Activated T-cell treated with anti-CD3 and anti-CD28 coated beads, Interleukin-2, amount 50 U/mL, for 1 hour (primary cell): ENCODE measurements at regions not wholly inside any gene's neighbourhood (a gene's known extent, or its start where the extent isn't known, plus 50 kb on each side); places are given as distances from the start of the nearest gene placed in this dataset.
"Not testable (repeated sequence)": the region's sequence is repeated elsewhere in the genome, so short reads cannot be mapped to it uniquely, and the experiment has no call there.

Source experiments
- DNase-seq: peaks from one replicate; pipeline ENCODE4 v3.0.0-alpha.2; 2020

DNA sequence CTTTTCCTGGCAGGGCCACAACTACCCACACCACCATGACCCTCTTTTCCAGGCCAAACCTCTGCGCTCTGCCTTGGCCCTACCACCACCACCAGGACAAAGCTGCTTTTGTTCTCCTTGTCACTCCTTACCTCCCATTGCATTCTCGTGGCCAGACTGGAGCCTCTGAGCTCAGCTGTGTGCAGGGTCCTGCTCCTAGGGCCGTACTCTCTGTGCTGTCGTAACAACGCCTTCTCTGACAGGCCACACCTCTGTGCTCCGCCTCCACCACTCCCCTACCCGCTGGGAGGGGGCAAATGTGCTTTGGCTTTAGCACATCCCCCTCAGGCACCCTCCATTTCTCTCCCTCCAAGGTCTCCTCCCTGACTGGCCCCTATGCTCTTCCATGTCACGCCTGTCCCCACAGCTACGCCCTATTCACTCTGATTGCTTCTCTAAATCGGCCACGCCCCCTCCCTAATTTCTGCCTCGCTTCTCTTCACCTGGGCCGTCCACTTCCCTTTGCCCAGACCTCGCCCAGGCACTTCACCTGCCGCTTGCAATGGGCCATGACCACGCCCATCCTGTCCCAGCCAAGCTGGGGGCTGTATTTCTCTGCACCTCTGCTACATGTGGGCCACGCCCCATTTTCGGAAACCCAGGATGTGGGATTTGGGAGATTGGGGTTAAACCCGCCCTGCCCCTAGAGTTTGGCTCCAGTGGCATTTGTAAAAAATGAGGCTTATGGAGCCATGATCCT, 472.3 kb downstream of the KLF12 start:
- DNase-seq: no peak

DNA sequence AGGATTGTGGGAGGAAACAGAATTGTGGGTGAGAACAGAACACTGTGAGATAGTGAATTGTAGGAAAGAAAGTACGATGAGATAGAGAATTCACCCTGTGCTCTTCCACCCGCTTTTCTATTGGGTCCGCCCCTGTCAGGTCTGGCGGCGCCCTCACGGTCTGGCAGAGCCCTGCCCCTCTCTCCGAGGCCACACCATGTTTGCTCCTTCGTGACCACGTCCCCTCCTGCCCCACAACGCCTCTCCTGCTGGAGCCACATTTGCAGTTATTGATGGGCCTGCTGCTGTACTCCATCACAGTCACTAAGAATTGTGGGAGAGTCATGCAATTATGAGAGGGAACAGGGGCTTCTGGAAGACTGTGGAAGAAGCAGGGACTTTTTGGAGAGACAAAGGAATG, 473.1 kb downstream of the KLF12 start:
- no peak for DNase-seq

DNA sequence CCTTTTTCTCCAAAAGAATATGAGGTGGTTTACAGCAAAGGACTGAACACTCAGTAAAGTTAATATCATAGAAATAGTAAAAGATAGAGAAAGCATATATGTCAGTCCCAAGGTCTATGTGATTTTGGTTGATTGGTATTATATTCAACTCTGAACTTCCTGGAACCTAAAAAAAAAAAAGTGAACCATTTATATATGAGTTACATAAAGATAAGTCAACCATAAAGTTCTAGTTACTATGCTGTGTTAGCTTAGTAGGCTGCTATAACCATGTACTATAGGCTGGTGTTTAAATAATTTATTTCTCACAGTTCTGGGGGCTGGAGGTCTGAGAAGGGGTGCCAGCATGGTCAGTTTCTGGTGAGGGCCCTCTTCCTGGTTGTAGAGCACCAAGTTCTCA, 475.6 kb downstream of the KLF12 start:
- DNase-seq: no peak

DNA sequence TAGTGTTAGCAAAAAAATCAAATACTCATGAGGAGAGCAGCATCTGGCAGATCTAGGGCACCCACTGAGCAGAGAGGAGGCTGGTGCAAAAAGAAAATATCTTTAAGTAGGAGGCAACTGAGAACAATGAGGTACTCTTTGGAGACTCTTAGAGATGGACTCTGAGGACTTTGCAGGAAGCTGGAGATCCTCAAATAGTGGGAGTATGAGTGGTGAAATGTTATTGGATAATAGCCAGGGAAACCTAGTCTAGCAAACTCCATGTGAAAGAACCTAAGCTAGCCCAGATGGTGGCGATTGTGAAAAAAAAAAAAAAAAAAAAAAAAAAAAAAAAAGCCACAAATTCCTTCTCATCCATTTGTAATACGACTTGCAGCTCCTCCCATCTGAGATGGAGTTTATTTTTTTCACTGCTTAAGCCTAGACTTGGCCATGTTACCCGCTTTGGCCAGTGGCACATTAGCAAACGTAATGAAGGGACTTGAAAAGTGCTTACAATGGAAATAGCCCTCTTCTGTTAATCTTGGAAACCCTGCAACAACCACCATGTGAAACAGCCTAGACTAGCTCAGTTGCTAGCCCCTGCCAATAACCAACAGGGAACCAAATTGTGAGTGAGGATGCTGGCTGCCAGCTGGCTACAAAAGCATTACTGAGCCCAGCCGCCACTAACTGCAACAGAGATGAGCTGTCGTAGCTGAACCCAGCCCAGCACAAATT, 476.2 kb downstream of the KLF12 start:
- DNase-seq: no peak

DNA sequence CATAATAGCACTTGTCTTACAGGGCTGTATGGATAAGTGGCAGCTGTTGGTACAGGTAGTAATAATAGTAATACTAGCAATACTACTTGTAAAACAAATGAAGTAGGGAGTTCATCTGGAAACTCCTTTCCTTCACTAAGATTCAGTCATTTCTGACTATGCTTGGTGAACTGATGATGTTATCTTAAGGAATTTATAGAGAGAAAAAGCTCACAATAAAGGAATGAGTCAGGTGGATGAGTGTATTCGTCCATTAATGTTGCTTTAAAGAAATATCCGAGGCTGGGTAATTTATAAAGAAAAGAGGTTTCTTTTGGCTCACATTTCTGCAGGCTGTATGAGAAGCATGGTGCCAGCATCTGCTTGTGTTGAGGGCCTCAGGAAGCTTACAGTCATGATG, 477.3 kb downstream of the KLF12 start:
- no peak for DNase-seq

DNA sequence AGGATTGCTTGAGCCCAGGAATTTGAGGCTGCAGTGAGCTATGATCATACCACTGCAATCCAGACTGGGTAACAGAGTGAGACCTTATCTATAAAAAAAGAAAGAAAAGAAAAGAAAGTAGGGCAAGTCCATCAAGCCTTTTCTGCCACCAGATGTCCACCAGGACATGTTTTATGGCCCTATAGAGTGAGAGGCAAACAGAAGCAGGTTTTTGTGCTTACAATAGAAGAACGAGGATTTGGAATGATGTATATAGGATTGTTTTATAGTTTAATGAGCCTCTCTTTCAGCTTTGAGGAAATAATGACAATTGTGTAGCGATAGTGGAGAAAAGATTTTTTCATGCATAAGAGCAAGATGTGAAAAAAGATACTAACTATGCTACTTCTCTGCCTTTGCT, 480.5 kb downstream of the KLF12 start:
- no peak for DNase-seq

DNA sequence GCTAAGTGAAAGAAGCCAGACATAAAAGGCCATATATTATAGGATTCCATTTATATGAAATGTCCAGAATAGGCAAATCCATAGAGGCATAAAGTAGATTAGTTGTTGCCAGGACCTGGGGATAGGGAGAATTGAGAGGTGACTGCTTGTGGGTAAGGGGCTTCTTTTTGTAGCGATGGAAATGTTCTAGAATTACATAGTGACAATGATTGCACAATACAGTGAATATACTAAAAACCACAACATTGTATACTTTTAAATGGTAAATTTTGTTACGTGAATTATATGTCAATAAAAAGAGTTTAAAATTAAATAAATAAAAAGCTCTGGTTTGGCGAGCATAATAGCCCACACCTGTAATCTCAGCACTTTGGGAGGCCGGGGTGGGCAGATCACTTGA, 486.8 kb downstream of the KLF12 start:
- no peak for DNase-seq

DNA sequence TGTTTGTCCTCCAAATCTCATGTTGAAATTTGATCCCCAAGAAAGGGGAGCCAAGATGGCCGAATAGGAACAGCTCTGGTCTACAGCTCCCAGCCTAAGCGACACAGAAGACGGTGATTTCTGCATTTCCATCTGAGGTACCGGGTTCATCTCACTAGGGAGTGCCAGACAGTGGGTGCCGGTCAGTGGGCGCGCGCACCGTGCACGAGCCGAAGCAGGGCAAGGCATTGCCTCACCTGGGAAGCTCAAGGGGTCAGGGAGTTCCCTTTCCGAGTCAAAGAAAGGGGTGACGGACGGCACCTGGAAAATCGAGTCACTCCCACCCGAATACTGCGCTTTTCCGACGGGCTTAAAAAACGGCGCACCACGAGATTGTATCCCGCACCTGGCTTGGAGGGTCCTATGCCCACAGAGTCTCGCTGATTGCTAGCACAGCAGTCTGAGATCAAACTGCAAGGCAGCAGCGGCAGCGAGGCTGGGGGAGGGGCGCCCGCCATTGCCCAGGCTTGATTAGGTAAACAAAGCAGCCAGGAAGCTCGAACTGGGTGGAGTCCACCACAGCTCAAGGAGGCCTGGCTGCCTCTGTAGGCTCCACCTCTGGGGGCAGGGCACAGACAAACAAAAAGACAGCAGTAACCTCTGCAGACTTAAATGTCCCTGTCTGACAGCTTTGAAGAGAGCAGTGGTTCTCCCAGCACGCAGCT, 493.6 kb downstream of the KLF12 start:
- not testable (repeated sequence) for DNase-seq

DNA sequence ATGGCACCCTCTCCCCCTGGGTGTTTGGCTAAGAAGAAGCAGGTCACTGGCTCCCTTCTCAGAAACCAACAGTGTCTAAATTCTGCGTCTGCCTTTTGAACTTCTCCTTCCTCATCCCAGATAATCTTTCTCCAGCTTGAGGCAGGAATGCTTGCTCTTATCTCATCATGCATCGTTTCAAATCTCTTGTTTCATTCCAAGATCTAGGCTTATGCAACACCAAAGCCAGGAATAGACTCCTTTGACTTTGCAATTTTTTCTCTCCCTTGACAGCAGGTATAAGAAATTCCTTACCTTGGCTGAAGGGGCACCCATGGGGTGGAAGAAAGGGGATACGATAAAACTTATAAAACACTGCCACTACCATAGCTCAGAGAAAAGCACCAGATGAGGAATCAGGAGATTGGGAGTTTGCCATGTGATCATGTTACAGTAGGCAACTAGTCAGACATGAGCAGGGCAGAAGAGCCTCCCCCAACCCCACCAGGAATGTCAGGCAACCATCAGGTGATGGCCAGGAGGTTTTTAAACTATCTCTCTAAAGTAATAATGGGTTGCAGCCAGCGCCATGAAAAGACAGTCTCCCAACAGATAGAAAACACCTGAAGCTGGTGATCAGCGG, 498.9 kb downstream of the KLF12 start:
- no peak for DNase-seq

DNA sequence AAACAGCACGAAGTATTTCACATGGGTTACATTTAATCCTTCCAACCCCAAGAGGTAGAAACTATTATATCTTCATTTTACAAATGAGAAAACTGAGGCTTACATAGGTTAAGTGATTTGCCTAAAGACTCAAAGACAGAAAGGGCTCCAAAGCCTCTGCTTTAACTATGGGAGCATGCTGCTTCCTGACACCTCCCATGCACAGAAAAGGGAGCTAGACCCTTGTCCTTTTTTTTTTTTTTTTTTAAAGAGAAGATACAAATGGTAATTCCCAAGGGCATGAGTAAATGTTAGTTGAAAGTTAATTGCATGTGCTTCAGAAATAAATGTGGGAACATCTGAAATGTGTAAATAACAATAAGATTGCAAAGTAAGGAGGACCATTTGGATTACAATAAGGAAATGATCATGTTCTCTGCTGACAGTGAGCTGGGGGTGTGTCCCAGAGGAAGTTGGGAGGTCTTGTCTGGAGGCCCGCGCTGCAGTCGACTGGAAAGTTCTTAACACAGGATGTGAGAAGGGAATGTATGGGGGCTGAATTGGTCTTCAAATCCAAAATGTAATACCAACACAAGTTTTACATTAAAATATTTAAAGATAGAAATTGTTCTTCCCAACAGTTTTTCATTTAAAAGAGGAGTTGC, 500.3 kb downstream of the KLF12 start:
- no peak for DNase-seq

DNA sequence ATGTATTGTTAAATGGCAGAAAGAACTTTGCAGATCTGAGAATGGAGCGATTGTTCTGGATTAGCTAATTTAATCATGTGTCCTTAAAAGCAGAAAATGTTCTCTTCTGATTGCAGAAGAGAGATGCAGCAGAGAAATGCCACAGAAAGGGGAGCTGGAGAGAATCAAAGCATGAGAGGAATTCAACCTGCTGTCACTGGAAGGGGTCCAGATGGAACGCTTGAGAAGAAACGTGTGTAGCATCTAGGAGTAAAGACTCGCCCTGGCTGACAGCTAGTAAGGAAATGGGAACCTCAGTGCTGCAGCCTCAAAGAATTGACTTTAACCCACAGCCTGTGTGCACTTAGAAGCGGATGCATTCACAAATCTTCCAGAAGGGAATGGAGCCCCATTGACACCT, 502.8 kb downstream of the KLF12 start:
- DNase-seq: no peak

DNA sequence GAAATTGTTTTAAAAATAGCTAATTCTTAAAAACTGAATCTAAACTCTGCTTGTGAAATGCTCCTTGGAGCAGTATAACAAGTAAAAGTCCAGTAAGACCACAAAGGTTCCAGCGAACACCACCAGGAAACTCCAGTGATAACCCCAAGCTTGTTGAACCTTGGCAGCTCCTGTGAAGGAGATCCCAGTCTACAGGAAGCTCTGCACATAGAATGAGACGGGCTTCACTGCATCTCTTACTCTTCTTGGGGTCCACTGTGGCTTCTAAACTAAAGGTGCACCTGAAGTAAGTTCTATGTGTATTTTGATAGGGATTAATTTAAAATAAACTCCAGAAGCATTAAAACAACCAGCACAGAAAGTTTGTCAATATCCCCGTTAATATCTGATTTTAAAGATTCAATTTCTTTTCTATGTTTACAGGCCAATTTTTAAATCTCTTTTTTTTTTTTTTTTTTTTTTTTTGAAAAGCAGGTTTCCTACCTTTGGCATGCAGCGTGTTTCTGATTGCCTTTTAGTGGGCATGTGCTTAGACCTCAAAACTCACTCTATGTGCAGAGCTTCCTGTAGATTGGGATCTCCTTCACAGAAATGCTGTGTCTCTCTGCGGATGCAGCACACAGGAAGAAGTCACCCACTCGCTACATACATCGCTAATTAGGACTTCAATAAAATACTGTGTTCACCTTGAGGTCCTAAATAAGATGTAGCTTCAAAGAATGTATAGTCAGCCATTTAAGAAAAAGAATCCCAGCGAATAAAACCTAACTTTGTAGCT, 508.5 kb downstream of the KLF12 start:
- DNase-seq: no peak

DNA sequence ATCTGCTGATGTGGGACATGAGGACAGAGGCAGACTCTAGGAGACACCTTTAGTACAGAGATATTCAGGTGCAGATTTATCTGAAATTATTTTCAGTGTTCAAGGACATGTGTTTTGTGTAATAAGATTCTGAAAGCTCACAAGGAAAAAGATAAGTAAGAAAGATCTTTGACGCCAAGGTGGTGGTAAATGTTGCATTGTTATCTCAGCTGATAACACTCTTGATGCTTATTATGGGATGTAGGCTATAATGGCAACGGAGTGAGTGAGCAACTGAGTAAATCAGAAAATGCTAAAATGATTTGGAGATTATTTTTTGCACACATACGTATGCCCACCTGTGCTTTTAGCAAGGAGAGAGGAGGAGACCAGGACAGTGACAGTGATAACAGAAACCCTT, 510.9 kb downstream of the KLF12 start:
- no peak for DNase-seq

DNA sequence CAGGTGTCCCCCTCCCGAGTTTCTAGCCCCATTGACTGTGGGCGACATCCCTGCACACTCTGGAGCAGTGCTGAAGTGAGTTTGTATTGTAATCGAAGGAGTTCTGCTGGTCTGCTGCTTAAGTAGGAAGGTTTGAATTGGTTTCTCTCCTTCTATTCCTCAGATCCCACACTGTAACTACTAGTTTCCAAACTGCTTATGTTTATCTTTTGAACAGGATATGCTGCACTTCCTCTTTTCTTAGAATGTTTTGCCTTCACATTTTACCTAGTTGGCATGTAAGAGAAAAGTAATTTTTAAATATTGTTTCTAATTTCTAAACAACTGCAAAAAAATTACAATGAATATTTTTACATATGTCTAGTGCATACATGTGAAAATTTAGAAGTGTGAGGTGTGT, 511.8 kb downstream of the KLF12 start:
- no peak for DNase-seq

DNA sequence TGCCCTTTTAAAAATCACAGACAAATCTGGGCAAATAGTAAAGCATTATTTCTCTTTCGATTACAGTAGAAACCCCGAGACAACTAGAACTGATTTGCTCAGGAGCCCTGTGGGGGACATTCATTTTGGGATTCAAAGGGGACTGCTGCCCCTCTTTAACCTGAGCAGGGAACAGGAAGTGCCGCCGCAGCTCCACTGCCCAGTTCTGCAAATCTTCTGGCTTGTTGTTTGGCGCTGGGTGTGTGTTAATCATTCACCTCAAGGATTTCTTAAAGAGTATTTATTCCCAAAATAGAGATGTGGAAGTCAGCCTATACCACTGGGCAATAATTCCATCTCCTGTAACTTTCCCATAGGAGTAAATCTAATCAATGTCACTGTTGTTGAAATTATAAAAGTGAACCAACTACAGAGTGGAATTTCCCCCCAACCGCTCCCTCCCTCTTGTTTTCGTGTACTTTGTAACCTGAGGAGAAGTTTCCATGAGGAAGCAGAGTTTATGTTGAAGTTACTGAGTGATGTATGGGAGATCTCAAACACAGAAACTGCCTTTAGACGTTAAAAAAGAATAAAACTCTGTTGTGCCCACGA, 515.8 kb downstream of the KLF12 start:
- no peak for DNase-seq

DNA sequence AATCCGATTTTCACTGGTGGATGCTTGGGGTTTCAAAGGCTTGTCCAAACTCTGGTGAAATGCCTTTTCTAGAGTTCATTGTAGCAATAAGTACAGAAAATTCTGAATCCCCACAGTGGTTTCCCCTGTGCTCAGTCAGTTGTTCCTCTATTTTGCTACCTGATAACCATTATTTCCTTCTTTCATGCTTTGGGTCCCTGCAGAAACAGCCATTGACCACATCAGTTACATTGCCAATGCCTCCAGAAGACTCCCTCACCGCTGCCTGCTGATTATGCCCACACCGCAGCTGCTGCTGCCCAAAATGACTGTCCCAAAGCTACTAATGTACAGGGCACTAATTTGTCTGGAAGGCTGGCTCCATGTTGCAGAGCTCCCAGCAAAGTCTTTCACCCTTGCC, 517.3 kb downstream of the KLF12 start:
- DNase-seq: no peak

DNA sequence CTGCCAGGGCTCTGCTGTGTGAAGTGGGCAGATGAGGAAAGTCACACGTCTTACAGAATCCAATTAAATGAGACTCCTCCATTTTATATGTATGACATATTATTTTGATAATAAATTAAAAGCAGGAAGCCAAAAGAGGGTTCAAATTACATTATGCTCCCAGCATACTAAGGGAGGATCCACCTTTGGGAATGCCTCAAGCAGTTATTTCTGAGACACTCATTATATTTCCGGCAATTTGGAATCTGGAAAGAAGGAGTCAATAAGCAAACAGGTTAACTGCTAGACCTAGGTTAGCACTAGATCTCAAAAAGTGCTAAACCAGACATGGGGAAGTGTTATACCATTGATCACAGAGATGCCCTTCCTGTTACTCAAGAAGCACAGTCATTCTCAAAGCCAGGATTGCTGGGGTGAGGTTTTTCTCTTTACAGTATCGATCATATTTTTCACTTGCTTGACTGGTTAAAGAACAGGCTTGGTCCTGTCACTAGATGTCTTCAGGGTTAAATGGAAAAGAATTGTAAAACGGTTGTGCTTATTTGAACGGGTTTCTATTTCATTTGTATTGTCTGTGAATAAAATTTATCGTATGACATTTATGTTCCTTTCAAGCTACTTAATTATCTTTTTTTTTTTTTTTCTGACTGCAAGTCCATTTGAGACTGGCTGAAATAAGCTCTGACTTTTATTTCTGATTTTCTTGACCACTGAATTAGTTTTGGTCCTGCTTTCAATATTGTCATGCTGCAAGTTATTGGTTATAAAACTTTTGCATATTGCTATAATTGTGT, 523.2 kb downstream of the KLF12 start:
- no peak for DNase-seq

DNA sequence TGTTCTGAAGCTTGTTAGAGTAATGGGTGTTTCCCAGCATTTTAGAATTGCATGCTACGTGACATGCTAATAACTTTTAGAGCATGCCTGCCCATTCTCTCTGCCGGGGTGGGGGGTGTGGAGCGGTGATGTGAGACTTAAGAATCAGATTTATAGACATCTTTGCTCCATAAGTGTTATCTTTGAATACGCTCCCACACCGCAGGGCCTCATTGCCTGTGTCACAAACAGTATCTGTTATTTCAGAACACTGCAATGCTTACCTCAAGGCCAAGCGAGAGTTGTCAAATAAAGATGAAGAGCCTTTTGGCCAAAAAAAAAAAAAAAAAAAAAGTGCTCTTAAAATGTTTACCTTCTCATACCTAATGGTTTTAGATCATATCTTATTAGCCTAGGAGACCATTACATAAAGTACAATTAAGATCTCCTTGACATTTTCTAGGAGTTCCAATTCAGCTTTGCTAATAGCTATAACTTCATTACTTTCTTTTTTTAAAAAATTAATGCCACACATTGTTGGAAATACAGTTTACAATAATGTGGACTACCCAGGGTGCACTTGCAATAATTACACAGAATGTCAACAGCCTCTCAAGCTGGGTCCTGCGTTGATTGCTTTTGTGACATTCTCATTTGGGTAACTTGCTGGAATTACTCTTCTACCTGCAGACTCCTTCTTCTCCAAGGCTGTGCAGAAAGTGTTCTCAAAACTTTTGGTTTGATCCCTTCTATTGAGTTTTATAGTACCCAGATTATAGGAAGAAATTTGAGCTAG, 525.3 kb downstream of the KLF12 start:
- no peak for DNase-seq

DNA sequence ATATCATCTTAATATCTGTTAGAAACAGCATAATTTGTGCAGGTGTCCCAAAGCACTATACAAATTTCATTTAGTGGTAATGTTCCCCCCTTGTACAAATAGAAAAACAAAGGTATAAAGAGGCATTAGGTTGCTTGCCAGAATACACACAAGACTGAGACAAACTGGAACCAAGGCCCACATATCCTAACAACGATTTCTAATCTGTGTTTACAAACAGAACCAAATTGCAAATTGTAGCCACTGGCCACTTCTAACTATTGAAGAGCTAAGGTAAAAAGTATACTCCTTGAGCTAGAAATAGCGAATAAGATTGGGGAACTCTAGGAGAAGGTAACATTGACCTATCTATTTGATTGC, 526.1 kb downstream of the KLF12 start:
- no peak for DNase-seq

DNA sequence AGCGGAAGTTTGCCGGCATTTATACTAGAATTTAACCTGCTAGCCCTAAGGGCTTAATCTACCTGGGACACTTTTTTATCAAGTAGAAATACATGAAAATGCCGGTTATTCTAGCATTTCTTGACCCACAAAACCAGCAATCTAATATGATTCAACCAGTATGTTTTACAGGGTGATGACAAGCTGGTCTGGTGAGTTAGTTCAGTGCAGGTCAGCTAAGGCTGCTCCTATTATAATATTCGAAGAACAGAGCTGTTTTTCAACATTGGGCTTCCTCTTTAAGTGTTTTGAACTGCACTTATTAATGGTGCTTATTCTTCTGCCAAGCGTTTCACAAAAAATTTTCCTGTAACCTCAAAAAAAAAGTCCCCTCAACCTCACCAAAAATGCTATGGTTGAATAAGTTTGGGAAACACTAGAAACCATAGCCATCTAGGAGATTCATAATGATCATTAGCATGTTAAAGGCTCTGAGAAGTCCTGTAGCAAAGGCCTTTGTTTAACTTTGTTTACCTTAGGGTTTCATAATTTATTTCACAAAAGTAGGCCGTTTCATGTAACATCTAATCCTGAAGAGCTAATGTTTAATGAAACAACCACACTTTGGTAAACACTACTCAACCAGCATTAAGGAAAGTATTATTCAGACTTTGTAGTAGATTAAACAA, 526.6 kb downstream of the KLF12 start:
- no peak for DNase-seq
